ENCODE measurements at regions not wholly inside any gene's neighbourhood (a gene's known extent, or its start where the extent isn't known, plus 50 kb on each side); places are given as distances from the start of the nearest gene placed in this dataset.

DNA sequence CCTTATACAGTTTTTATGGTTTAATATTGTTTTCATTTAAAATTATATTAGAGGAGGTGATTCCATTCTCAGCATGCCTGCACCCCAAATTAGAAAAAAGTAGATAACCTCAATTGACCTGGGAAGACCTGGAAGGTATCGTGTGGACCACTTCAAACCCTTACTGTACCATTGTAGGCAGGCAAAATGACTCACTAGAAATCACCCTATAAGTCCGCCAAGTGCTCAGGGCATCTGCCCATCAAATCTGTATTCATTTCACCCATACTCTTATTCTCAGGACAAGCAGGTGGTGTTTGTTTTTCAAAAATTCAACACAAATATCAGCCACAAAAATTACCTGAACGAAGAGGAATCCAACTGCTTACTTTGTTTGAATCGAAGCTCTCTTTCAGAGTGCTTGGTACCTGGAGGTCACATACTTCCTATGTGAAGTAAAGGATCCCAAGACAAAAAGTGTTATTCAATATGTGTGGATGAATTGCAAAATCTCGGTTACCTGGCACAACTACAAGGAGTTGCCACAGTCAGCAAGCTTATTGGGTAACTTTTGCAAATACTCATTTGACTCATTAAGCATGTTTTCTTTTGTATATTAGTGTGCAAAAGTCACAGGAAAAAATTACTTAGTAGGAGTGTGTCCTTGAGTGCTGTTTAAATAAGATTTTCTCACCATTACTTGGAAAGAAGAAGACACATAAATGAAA lies 216.2 kb downstream of the ENC1 start:
- DNase-seq (ENCODE audit: low read depth), result no peak

GRCh38 chr5:74423383-74423782 lies 217.1 kb downstream of the ENC1 start:
- no peak for DNase-seq (ENCODE audit: low read depth)

DNA sequence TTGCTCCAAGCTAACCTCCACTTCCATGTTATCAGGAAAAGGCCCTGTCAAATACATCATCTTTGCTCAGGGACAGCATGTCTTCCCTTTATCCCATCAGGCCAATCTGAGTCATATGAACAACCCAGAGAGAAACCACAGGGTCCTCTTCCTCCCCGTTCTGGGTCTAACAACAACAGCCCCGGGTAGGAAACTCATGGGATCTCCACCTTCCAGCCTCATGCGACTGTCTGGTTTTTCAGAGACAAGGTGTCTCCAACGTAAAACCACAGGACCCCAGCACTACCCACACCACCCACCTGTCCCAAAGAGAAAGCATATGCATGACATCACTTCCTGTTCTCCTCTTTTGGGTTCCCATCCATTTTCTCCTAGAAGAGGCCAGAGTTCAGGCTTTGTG lies 217.9 kb downstream of the ENC1 start:
- DNase-seq (ENCODE audit: low read depth), result no peak

DNA sequence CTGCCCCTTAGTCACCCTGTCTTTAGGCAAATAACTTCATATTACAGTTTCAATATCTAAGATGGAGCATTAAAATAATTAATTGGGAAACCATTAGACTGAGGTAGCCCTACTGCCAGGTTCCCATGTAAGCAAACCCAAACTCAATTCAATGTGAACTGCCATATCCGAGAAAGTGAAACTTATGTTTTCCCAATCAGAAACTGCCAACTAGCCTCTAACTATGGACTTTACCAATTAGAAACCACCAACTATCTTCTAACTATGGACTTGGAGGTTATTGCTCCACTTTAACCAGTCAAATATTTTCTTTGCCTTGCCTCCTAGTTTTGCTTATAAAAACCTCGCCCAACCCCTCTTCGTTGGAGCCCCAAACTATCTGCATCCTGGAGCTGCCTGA lies 218.5 kb downstream of the ENC1 start:
- DNase-seq (ENCODE audit: low read depth), result no peak

GRCh38 chr5:74421377-74421776 lies 219.2 kb downstream of the ENC1 start:
- no peak for DNase-seq (ENCODE audit: low read depth)

DNA sequence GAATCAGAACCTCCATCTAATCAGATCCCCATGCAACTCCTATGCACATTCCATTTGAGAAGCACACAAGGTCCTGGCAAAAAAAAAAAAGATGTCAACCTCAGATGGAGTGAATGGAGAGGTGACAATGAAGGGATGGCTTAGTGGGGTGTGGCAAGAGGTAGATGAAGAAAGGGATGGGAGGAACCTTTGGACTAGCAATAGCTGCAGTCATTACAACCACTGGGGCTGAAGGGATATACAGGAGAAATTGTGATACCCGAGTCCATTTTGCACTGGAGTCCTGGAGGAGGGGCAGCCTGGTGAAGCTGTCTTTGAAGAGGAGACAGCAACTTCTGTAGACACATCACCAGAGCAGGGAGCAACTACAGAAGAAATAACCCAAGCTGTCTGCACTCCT lies 219.6 kb downstream of the ENC1 start:
- no peak for DNase-seq (ENCODE audit: low read depth)

- DNase-seq (ENCODE audit: low read depth), result no peak
Observed at GRCh38 chr5:74420220-74420619, 220.3 kb downstream of the ENC1 start.

- DNase-seq (ENCODE audit: low read depth), result no peak
Observed at GRCh38 chr5:74419468-74419867, 221.1 kb downstream of the ENC1 start.

DNA sequence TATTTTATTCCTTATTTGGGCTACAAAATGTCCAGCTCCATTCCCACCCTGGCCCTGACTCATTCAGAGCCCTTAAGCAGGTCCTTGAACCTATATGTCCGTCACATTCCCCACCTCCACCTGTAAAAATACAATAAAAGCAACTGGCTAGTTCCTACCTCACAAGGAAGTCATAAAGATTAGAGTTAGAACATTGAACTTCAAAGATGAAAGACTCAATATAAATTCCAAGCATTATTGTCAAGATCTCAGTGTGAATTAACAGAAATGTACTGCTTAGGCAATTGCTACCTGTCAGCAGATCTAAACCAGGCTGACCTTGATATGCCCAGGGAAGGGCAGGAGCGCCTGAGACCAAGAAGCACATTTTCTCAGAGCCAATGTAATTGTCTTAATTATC lies 221.8 kb downstream of the ENC1 start:
- no peak for DNase-seq (ENCODE audit: low read depth)

DNA sequence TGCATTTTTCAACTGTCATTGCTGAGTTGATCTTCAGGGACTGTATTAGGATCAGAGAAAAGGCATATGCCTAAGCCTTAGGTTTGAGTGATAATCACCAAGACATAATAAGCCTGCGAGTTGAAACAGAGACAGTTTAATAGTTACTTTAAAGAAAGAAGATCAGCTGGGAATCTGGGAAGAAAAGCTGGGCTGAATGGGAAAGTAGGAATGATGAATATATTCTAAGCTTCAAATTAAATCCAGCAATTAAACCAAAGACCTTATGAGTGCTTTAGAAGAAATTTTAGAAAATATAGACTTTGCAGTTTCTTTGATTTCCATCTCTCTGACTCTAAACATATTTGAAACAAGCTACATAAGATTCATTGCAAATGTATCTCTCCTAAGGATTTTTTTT lies 222.3 kb downstream of the ENC1 start:
- DNase-seq (ENCODE audit: low read depth), result no peak

- DNase-seq (ENCODE audit: low read depth), result no peak
Observed at GRCh38 chr5:74415695-74416102, 224.8 kb downstream of the ENC1 start.

DNA sequence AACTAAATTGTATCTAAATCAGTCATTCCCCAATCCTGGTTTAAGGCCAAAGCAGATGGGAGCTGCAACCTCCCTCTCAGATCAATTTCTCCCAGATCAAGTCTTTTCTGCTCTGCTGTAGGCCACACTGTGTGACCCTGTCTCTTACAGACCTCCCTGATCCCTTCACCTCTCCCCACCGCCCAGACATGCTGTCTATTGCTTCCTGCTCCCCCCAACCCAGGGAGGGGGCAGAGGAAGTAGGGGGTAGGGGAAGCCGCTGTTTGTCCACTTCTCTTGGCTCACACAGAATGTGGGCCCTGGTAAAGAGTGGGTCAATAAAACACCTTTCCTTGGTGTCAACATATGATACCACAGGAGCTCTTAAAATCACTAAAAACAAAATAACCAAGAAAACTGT lies 226.3 kb downstream of the ENC1 start:
- no peak for DNase-seq (ENCODE audit: low read depth)

DNA sequence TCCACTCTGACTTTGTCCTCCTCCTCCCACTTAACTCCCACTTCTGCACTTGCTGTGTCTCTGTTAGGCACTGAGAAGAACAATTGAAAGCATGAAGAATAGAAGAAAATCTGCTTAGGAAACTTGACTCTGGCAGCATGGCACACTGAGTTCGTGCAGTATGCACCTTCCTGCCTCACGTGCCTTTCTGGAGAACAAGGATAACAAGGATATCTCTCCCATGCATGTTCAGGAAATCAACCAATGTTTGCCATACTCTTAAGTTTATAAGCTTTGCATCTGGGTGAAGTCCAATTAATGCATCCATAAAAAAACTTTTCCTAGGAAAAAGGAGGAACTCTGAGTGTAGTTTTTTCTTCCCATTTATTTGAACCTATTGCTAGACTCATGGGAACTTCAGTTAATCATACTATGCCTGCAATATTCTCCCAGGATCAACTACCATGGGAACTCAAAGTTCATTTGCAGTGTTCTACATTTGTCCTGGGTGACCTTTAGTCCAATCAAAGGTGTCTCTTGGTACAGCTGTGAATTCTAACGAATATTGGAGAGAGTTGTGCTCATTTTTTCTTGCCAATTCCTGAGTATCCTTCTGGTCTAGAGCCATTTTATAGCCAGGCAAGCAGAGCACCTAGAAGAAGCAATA lies 227.0 kb downstream of the ENC1 start:
- no peak for DNase-seq (ENCODE audit: low read depth)

DNA sequence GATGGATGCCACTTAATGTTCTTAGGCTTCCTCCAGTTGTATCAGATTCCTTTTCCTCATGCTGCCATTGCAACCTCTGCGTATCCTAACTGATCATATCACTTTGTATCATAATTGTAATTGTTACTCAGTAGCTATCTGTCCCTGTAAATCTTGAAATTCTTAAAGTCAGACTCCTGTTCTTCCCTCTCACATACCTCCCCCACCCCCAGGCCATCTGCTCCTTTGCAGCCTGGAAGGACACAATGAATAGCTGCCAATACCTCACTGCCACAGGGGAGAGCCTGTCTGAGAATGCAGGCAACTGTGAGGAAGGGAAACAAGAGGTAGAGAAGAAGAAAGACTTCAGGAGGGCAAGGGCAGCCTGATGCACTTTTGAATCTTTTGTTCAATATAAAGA lies 228.5 kb downstream of the ENC1 start:
- no peak for DNase-seq (ENCODE audit: low read depth)

DNA sequence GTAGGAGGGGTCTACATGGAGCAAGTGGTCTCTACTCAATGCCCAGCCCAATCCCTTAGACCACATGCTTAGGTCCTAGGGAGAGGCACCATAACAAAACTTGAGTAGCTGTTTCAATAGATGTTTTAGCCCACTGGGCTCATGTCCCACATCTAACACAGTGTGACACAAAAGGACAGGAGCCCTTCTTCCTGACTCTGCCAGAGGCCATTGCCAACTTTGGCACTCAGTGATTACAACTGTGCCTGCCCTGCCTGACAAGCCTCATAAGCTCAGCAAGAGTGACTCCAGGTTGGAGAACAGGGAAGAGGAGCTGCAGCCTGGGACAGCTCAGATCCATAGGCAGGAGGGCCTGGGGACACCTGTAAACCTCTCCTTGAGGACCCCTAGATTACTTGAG lies 230.8 kb downstream of the ENC1 start:
- DNase-seq (ENCODE audit: low read depth), result no peak

GRCh38 chr5:74409166-74409706 lies 231.3 kb downstream of the ENC1 start:
- DNase-seq (ENCODE audit: low read depth), result no peak

GRCh38 chr5:74408150-74409043 lies 232.1 kb downstream of the ENC1 start:
- DNase-seq (ENCODE audit: low read depth), result no peak

- no peak for DNase-seq (ENCODE audit: low read depth)
Observed at GRCh38 chr5:74407701-74408100, 232.8 kb downstream of the ENC1 start.

- no peak for DNase-seq (ENCODE audit: low read depth)
Observed at GRCh38 chr5:74406844-74407243, 233.7 kb downstream of the ENC1 start.

- no peak for DNase-seq (ENCODE audit: low read depth)
Observed at GRCh38 chr5:74405593-74405992, 234.9 kb downstream of the ENC1 start.

- DNase-seq (ENCODE audit: low read depth), result no peak
Observed at GRCh38 chr5:74404574-74405508, 235.7 kb downstream of the ENC1 start.

DNA sequence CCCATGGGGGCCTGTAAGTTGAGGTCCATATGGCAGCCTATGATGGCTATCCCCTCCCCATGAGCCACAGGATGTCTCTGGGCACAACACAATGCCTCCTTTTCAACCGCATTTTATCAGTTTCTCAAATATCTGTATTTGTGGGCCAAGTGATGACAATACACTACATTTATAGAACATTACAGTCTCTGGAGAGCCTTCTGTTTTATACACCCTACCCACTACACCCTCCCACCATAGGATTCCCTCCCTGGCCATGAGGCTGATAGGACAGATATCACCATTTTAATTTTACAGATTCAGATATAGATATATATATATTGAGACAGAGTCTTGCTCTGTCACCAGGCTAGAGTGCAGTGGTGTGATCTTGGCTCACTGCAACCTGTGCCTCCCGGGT lies 236.8 kb downstream of the ENC1 start:
- no peak for DNase-seq (ENCODE audit: low read depth)
